Activated naive CD8-positive, alpha-beta T cell treated with anti-CD3 and anti-CD28 coated beads for 36 hours (primary cell): ENCODE measurements at regions not wholly inside any gene's neighbourhood (a gene's known extent, or its start where the extent isn't known, plus 50 kb on each side); places are given as distances from the start of the nearest gene placed in this dataset.

Experiments
- DNase-seq: peaks from one replicate; pipeline ENCODE4 v3.0.0; 2021
- H3K27ac Mint-ChIP-seq: one replicate; pipeline ENCODE4 v1.8.0; 2022; ENCODE audit warnings: mild to moderate bottlenecking, moderate library complexity, mixed read lengths
- H3K27me3 Mint-ChIP-seq: one replicate; pipeline ENCODE4 v1.8.0; 2022; ENCODE audit warnings: mild to moderate bottlenecking, mixed read lengths
- H3K36me3 Mint-ChIP-seq: one replicate; pipeline ENCODE4 v1.8.0; 2021; ENCODE audit warnings: mild to moderate bottlenecking, mixed read lengths
- H3K4me1 Mint-ChIP-seq: one replicate; pipeline ENCODE4 v1.8.0; 2021; ENCODE audit warnings: mixed read lengths
- H3K4me3 Mint-ChIP-seq: one replicate; pipeline ENCODE4 v1.8.0; 2022; ENCODE audit warnings: mild to moderate bottlenecking, moderate library complexity, mixed read lengths
- H3K9me3 Mint-ChIP-seq: one replicate; pipeline ENCODE4 v1.8.0; 2022; ENCODE audit warnings: mixed read lengths

DNA sequence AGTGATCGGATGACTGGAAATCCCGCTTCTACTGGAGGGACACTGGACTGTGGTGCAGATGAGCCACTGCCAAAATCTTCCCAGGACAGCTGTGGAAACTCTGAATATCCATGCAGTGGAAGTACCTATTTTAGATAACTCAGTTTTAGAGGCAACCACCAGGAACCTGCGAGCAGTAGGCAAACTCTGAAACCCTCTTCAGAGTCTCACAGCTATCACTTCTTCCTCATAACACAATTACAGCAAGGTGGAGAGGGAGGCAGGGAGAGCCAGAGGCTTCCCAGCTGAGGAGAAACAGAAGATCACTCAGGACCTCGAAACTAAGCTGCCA lies 322.8 kb upstream of the NT5E start:
- no peaks in the 10 kb centered on the region for H3K4me1 Mint-ChIP-seq
- no peak overlapping the region for H3K4me3 Mint-ChIP-seq
- peaks cover 5% of the 10 kb centered on the region for H3K27me3 Mint-ChIP-seq
- H3K9me3 Mint-ChIP-seq = no peaks in the 10 kb centered on the region
- DNase-seq = no peak
- H3K36me3 Mint-ChIP-seq = no peaks in the 10 kb centered on the region
- no peak overlapping the region for H3K27ac Mint-ChIP-seq

DNA sequence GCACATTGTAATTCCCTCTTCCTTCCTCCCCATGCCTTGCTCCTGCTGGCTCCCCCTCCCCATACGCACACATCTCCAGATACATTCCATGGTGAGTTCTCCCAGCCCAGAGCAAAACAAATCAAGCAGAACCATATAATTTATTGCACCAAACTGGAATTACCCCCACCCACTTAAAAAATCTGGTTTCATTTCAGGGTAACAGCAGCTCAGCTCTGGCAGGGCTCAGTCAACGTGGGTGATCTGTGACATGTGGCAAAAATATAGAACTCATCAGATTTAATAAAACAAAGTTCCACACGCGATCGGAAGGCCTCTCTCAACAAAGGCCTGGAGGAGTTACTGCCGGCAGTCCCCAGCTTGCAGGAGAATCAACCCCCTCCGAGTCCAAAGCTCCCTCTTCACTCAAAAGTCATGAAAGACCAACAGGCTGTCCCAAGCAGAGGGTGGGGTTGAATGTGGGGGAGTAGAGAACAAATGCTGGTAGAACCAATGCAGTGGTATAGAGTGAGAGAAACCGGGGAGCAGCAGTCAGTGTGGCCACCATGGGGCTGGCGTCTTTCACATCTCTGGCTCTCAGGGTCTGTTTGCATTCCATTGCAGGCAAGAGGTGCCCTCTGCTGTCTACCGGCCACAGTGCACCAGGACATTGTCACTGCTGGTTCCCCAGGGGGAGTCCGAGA lies 323.3 kb upstream of the NT5E start:
- peak; percentile 8 for DNase-seq
- Mint-ChIP-seq H3K27me3 (peaks cover 5% of the 10 kb centered on the region), H3K36me3 (no peaks in the 10 kb centered on the region), H3K27ac (no peak overlapping the region), H3K4me3 (no peak overlapping the region), H3K9me3 (no peaks in the 10 kb centered on the region), H3K4me1 (no peaks in the 10 kb centered on the region)

DNA sequence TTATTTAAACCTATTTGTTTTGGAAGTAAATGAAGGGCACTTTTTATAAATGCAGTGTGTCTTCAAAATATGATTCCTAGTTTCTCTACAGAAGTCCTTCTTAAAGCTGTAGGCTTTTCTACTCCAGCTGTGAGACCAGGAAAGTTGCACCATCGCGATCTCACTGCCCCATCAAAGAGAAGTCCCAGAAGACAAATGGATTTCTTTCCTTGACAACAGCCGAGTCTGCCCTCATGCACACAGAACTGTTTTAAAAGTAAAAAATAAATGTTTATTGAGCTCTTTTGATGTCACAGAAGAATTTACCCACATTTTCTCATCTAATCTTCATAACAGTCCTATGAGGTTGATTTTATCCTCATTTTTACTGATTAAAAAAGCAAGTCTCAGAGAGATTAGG lies 324.4 kb upstream of the NT5E start:
- H3K4me1 Mint-ChIP-seq = no peaks in the 10 kb centered on the region
- no peak overlapping the region for H3K4me3 Mint-ChIP-seq
- H3K27ac Mint-ChIP-seq = no peak overlapping the region
- H3K27me3 Mint-ChIP-seq = peaks cover 5% of the 10 kb centered on the region
- DNase-seq = no peak
- no peaks in the 10 kb centered on the region for H3K36me3 Mint-ChIP-seq
- no peaks in the 10 kb centered on the region for H3K9me3 Mint-ChIP-seq

DNA sequence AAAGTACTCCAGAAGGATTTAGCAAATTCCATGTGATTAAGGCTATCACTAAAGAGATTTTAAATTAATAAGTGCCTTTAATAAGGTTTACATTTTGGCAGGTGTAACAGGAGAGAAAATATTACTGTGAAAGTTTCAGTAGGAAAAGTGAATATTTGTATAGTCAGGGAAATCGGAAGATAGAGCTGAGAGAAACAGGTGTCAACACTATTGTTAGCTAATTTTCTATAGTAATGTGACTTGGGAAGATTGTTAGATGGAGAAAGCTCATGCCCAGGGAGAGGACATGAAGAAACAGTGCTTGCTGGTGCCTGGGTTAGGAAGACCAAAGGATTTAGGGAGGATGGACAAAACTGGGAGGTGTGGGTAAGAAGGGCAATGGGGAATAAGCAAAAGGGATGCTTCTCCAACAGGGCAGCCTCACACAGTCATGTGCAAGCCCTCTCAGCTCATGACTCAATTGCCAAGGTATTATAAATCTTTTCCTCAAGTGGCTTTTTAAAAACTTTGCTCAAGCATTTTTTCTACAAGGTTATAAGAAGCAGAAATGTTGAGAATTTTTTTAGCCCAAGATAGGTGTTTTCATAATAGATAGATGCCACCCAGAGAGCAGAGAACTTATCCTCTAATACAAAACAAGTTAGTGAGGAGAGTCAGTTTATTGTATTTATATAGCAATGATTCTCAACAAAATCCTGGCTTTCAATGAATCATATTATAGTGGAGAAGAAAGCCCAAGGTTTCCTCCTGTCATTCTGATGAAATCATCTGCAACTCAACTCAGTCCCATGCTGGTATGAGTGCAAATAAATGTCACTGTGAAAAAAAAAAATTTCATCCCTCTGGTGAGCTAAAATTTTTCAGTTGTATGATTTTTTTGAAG lies 325.2 kb upstream of the NT5E start:
- Mint-ChIP-seq H3K9me3 (no peaks in the 10 kb centered on the region), H3K27me3 (peaks cover 5% of the 10 kb centered on the region), H3K4me3 (no peak overlapping the region), H3K36me3 (no peaks in the 10 kb centered on the region), H3K27ac (no peak overlapping the region), H3K4me1 (no peaks in the 10 kb centered on the region)
- DNase-seq = no peak

DNA sequence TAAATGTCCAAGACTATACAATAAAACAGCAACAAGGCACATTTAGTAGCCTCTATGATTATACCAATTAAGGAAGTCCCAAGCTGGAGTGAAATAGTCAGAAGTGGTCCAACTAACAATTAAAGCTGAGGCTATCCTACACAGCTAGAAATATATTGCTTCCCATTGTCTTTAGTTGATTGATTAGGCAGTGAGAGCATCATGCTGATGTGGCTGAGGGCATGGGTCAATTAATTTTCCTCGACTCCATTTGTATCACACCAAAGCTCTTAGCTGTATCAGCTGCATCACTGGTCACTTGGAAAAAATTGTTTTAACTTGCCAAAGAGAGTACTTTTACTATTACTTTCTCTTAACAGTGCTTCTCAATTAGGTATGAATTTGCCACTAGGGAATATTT lies 328.7 kb upstream of the NT5E start:
- Mint-ChIP-seq H3K9me3 (no peaks in the 10 kb centered on the region), H3K27me3 (peaks cover 5% of the 10 kb centered on the region), H3K27ac (no peak overlapping the region), H3K4me3 (no peak overlapping the region), H3K36me3 (no peaks in the 10 kb centered on the region), H3K4me1 (no peaks in the 10 kb centered on the region)
- no peak for DNase-seq

DNA sequence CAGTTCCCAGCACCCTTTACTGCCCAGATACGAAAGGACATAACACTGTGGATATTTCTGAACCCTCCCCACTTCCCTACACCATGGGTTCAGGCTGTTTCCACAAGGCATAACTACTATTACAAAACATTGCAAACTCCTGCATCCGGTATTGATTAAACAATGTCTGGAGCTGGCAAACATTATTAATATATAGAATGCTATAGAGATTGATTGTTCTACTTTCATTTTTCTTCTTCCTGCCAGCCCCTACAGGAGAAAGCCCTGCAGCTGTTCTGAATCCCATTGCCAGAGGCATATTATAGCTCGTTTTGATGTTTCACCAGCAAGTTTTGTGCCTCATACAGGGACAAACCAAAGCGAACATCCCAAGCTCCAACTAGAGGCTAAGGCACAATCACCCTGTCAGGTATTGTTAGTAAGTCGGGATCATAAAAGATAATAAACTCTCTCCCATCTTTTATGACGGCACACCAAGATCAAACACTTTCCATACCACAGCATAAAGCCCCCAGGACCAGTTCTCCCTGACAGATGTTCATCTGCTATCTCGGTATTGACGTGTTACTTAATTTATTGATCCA lies 331.1 kb upstream of the NT5E start:
- H3K27me3 Mint-ChIP-seq = no peaks in the 10 kb centered on the region
- no peaks in the 10 kb centered on the region for H3K4me1 Mint-ChIP-seq
- H3K4me3 Mint-ChIP-seq = no peak overlapping the region
- H3K9me3 Mint-ChIP-seq = no peaks in the 10 kb centered on the region
- DNase-seq = no peak
- H3K36me3 Mint-ChIP-seq = no peaks in the 10 kb centered on the region
- H3K27ac Mint-ChIP-seq = no peak overlapping the region

DNA sequence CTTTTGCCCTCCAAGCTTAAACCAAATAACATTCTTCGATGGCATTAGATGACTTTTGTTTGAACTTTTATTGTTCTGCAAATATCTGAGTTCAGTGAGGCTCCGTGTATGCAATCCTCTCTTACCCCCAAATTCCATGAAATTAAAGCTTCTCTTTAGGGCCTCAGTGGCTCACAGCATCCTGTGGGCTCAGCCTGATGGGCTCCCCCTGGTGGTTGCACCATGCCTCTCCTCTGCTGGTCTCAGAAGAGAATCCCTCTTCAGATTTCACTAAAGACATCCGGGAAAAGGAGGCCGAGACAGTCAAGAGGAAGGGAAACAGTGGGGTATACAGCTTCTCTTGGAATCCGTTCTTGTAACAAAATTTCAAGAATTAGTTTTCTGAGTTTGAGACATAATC lies 331.6 kb upstream of the NT5E start:
- H3K27ac Mint-ChIP-seq = no peak overlapping the region
- H3K36me3 Mint-ChIP-seq = no peaks in the 10 kb centered on the region
- H3K9me3 Mint-ChIP-seq = no peaks in the 10 kb centered on the region

DNA sequence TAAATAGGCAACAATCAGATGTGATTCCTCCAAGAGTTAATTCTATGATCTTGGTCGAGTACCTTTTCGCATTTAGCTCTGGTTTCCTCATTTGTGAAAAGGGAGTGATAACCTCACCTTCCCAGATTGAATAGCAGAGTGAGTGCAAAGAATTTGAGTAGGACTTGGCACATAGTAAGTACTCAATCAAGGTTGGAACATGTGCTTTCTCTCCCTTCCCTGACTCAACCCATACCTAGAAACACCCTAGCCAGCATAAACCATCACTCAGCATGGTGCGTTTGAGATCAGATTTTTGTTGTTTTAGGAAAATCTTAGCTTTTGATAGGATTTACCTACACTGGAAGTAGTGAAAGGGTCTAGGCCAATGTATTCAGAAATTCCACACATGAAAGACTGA lies 333.4 kb upstream of the NT5E start:
- Mint-ChIP-seq H3K4me1 (no peaks in the 10 kb centered on the region), H3K36me3 (no peaks in the 10 kb centered on the region), H3K4me3 (no peak overlapping the region), H3K9me3 (no peaks in the 10 kb centered on the region), H3K27me3 (no peaks in the 10 kb centered on the region), H3K27ac (no peak overlapping the region)
- DNase-seq = no peak

More for the DNA sequence above, 331.6 kb upstream of the NT5E start:
- Mint-ChIP-seq H3K27me3 (no peaks in the 10 kb centered on the region), H3K4me3 (no peak overlapping the region), H3K4me1 (no peaks in the 10 kb centered on the region)
- DNase-seq = no peak

DNA sequence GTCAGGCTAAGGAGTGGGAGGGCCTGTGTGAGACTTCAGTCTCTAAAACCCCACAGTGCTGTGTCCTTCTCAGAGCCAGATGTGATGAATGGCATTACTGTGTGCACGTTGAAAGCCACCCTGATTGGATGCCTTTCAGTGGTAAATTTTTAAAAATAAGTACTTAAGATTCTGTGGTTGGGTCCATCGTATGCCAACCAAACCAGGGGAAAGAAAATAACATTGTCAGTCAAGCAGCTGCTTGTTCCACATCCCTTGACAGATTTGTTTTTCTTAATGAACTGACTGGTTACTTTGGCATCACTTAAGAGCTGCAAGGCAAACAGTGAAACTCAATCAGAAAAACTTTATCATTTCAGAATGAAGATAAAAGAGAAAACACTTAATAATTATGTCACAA lies 334.0 kb upstream of the NT5E start:
- DNase-seq = no peak
- H3K27me3 Mint-ChIP-seq = no peaks in the 10 kb centered on the region
- H3K4me3 Mint-ChIP-seq = no peak overlapping the region
- H3K9me3 Mint-ChIP-seq = no peaks in the 10 kb centered on the region
- no peaks in the 10 kb centered on the region for H3K4me1 Mint-ChIP-seq
- H3K27ac Mint-ChIP-seq = no peak overlapping the region
- H3K36me3 Mint-ChIP-seq = no peaks in the 10 kb centered on the region

DNA sequence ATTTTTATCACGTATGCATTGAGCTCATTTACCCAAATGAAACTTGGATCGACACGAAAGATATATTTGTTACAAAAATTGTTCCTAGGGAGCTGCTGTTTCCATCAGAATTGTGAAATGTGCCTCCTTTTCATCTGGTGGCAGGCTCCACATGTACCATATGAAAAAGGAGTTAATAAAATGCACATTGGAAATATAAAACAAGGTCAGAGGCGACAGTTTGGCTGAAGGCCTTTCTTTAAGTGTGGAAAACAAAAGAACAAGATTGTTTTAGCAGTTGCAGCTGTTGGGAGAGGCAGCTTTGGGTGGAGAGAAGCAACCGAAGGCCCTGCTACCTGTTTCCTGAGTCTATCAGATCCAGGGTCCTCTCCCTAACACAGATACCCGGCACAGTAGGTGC lies 334.5 kb upstream of the NT5E start:
- no peak for DNase-seq
- no peaks in the 10 kb centered on the region for H3K4me1 Mint-ChIP-seq
- H3K4me3 Mint-ChIP-seq = no peak overlapping the region
- no peaks in the 10 kb centered on the region for H3K27me3 Mint-ChIP-seq
- H3K27ac Mint-ChIP-seq = no peak overlapping the region
- H3K9me3 Mint-ChIP-seq = no peaks in the 10 kb centered on the region
- H3K36me3 Mint-ChIP-seq = no peaks in the 10 kb centered on the region

DNA sequence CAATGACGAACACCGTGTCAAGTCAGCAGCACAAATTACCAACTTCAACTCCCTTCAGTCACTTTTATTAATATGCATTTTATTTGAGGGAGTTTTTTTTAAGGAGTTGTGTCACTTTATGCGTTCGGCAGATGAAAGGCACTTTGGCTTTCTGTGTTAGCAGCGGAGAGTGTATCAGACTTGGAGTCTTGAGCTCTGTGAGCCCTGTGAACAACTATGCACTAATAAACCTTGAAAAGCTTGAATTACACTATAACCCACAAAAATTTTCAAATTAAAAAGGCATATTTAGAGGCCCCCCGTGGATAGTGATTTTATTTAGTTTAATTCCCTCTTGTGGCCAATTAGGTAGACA lies 335.3 kb upstream of the NT5E start:
- no peaks in the 10 kb centered on the region for H3K4me1 Mint-ChIP-seq

DNA sequence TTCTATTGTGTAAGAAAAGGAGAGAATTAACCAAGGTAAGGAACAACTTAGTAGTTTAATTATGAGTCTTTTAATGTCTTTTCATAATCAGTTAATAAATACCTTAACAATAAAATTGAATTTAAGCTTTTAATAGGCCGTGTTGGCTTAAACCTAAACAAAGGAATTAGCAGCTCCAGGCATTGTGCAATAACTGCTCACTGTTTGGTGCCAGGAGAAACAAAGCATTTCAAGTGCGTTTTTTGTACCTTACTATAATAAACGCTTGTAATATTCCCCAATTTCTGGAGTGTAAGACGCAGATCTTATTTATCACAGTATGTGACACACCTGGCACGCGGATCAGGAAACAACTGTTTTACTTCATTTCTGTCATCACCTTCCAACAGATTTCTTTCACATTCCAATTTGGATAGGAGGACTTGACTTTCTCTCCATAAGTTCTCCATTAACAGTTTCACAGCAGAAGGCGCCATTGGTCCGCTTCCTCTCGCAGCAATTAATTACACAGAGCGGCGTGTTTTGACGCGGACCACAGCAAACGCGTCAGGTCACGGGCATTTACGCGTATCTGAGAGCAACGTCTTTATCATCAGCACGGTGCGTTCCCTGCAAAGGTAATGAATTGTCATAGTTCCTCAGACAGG lies 335.8 kb upstream of the NT5E start:
- Mint-ChIP-seq H3K36me3 (no peaks in the 10 kb centered on the region), H3K9me3 (no peaks in the 10 kb centered on the region), H3K27ac (no peak overlapping the region), H3K4me1 (no peaks in the 10 kb centered on the region), H3K4me3 (no peak overlapping the region), H3K27me3 (no peaks in the 10 kb centered on the region)
- no peak for DNase-seq

More for the DNA sequence above, 335.3 kb upstream of the NT5E start:
- H3K27ac Mint-ChIP-seq = no peak overlapping the region
- H3K27me3 Mint-ChIP-seq = no peaks in the 10 kb centered on the region
- H3K36me3 Mint-ChIP-seq = no peaks in the 10 kb centered on the region
- no peak overlapping the region for H3K4me3 Mint-ChIP-seq
- H3K9me3 Mint-ChIP-seq = no peaks in the 10 kb centered on the region
- DNase-seq = no peak

DNA sequence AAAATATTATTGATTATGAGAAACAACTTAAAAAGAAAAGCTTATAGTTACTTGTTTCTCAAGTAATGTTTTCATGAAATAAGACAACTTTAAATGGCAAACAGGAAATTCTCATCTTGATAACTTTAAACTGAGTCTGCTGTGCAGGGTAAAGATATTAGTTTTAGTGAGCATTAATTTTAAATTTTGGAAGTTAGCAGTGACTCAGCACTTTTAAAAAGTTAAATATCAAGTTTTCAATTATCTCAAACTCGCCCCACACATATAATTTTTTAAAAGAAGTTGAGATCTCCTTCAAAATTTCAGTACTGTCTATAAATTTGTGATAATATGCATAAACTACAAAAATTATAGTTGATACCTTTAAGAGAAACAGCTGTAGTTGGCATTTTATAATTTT lies 337.3 kb upstream of the NT5E start:
- no peaks in the 10 kb centered on the region for H3K4me1 Mint-ChIP-seq
- H3K9me3 Mint-ChIP-seq = no peaks in the 10 kb centered on the region
- no peak overlapping the region for H3K27ac Mint-ChIP-seq
- peaks cover 4% of the 10 kb centered on the region for H3K27me3 Mint-ChIP-seq
- no peak for DNase-seq
- H3K4me3 Mint-ChIP-seq = no peak overlapping the region
- no peaks in the 10 kb centered on the region for H3K36me3 Mint-ChIP-seq

DNA sequence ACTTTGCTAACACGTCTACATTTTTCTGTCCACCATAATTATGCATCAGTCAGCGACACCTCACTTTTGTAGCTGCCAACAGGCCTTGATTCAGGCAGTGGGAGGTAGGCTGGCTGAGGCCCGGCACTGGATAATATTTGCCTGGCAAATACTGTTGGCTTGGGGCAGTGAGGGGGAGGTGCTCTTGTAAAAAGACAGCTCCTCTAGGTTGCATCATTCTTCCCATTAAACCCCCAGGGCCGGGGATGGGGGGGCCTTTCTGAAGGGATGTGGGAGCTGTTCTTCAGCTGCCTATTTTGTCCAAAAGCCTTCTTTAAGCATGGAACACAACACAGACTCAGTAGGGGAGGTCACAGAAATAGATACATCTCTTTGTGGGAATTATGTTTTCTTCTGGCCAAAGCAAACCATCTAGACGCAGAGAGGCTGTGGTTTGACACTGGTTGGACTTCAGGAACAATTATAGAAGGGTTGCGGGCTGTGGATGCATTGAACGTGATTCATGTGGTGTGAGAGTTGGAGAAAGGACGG lies 338.3 kb upstream of the NT5E start:
- Mint-ChIP-seq H3K4me3 (no peak overlapping the region), H3K27ac (no peak overlapping the region), H3K4me1 (no peaks in the 10 kb centered on the region), H3K9me3 (no peaks in the 10 kb centered on the region), H3K27me3 (peaks cover 4% of the 10 kb centered on the region), H3K36me3 (no peaks in the 10 kb centered on the region)
- DNase-seq = no peak

DNA sequence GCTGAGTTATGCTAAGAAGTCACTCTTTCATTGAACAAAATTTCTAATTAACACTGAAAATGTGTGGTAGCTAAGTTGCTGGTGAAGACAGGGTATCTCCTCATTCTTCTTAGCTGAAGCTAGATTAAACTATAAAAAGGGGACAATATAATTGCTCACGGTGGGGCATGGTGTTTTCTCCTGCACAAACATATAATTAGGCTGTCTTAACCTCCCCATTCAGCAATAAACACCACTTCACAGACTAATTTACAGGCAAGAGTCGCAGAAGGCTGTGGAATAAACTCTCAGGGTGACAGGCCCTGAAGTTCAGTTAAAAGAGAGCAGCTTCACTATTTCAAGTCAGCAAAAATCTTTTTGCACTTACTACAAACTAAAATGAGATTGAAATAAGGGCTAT lies 338.9 kb upstream of the NT5E start:
- Mint-ChIP-seq H3K9me3 (no peaks in the 10 kb centered on the region), H3K4me1 (no peaks in the 10 kb centered on the region), H3K36me3 (no peaks in the 10 kb centered on the region), H3K4me3 (no peak overlapping the region), H3K27me3 (peaks cover 4% of the 10 kb centered on the region), H3K27ac (no peak overlapping the region)
- no peak for DNase-seq
